ENCODE measurements at regions not wholly inside any gene's neighbourhood (a gene's known extent, or its start where the extent isn't known, plus 50 kb on each side); places are given as distances from the start of the nearest gene placed in this dataset.

DNA sequence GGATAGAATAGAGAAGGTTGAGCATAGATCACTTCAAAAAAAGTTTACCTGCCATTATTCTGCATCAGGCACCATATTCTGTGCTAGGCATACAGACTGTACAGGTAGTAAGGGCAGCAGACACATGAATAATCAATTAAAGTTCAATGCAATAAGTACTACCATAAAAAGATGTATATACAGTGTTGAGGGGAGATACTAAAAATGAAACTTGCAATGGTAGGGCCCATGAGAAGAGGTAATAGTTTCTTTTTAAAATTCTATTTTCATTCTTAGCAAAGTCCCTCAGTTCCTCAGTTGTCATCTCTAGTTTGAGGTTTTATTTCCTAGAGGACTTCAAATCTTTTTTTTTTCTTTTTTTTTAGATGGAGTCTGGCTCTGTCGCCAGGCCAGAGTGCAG lies 819.9 kb downstream of the FAM181B start:
- no peaks in the 10 kb centered on the region for H3K9me3 ChIP-seq (ENCODE audit: control insufficient read depth, low read depth, low read length)
- no peak overlapping the region for H3K27ac ChIP-seq (ENCODE audit: low read length)
- H3K27me3 ChIP-seq (ENCODE audit: control insufficient read depth, insufficient read depth, low read length) = no peaks in the 10 kb centered on the region
- no peak overlapping the region for H3K4me3 ChIP-seq (ENCODE audit: low read length)
- H3K36me3 ChIP-seq (ENCODE audit: control insufficient read depth, low read depth, low read length) = no peaks in the 10 kb centered on the region
- no peak overlapping the region for H3K9ac ChIP-seq (ENCODE audit: low read length)
- no peaks in the 10 kb centered on the region for H3K4me1 ChIP-seq (ENCODE audit: control insufficient read depth, low read depth, low read length)

GRCh38 chr11:81907996-81908395 lies 825.7 kb downstream of the FAM181B start:
- Histone ChIP-seq H3K27me3 (ENCODE audit: control insufficient read depth, insufficient read depth, low read length) (no peaks in the 10 kb centered on the region), H3K36me3 (ENCODE audit: control insufficient read depth, low read depth, low read length) (no peaks in the 10 kb centered on the region), H3K4me1 (ENCODE audit: control insufficient read depth, low read depth, low read length) (no peaks in the 10 kb centered on the region), H3K27ac (ENCODE audit: low read length) (no peak overlapping the region), H3K4me3 (ENCODE audit: low read length) (no peak overlapping the region), H3K9ac (ENCODE audit: low read length) (no peak overlapping the region), H3K9me3 (ENCODE audit: control insufficient read depth, low read depth, low read length) (no peaks in the 10 kb centered on the region)

DNA sequence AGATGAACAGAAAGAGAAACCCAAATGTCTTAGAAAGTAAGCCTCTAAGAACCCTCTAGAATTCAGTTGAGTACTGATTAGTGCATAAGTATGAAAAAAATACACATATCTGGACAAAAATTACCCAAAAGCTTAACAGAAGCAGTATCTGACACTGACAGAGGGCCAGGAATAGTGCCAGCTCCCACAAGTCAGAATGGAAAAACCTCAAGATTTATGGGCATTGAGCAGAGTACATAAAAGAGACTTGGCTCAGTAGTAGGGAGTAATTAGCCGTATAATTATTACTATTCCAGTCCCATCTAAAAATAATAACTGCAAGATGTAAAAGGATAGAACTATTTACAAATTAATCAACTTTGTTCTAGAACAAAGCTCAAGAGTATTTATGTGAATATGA lies 834.5 kb downstream of the FAM181B start:
- no peak overlapping the region for H3K27ac ChIP-seq (ENCODE audit: low read length)
- H3K27me3 ChIP-seq (ENCODE audit: control insufficient read depth, insufficient read depth, low read length) = no peaks in the 10 kb centered on the region
- H3K36me3 ChIP-seq (ENCODE audit: control insufficient read depth, low read depth, low read length) = no peaks in the 10 kb centered on the region
- H3K9ac ChIP-seq (ENCODE audit: low read length) = no peak overlapping the region
- no peaks in the 10 kb centered on the region for H3K4me1 ChIP-seq (ENCODE audit: control insufficient read depth, low read depth, low read length)
- no peaks in the 10 kb centered on the region for H3K9me3 ChIP-seq (ENCODE audit: control insufficient read depth, low read depth, low read length)
- no peak overlapping the region for H3K4me3 ChIP-seq (ENCODE audit: low read length)

GRCh38 chr11:81897639-81898038 lies 836.0 kb downstream of the FAM181B start:
- Histone ChIP-seq H3K4me3 (ENCODE audit: low read length) (no peak overlapping the region), H3K36me3 (ENCODE audit: control insufficient read depth, low read depth, low read length) (no peaks in the 10 kb centered on the region), H3K27ac (ENCODE audit: low read length) (no peak overlapping the region), H3K9ac (ENCODE audit: low read length) (no peak overlapping the region), H3K4me1 (ENCODE audit: control insufficient read depth, low read depth, low read length) (no peaks in the 10 kb centered on the region), H3K9me3 (ENCODE audit: control insufficient read depth, low read depth, low read length) (no peaks in the 10 kb centered on the region), H3K27me3 (ENCODE audit: control insufficient read depth, insufficient read depth, low read length) (no peaks in the 10 kb centered on the region)

- H3K36me3 ChIP-seq (ENCODE audit: control insufficient read depth, low read depth, low read length) = no peaks in the 10 kb centered on the region
- no peaks in the 10 kb centered on the region for H3K9me3 ChIP-seq (ENCODE audit: control insufficient read depth, low read depth, low read length)
- no peaks in the 10 kb centered on the region for H3K27me3 ChIP-seq (ENCODE audit: control insufficient read depth, insufficient read depth, low read length)
- H3K9ac ChIP-seq (ENCODE audit: low read length) = no peak overlapping the region
- no peak overlapping the region for H3K4me3 ChIP-seq (ENCODE audit: low read length)
- no peak overlapping the region for H3K27ac ChIP-seq (ENCODE audit: low read length)
- H3K4me1 ChIP-seq (ENCODE audit: control insufficient read depth, low read depth, low read length) = no peaks in the 10 kb centered on the region
These were observed 838.4 kb downstream of the FAM181B start for GRCh38 chr11:81895258-81895657.

DNA sequence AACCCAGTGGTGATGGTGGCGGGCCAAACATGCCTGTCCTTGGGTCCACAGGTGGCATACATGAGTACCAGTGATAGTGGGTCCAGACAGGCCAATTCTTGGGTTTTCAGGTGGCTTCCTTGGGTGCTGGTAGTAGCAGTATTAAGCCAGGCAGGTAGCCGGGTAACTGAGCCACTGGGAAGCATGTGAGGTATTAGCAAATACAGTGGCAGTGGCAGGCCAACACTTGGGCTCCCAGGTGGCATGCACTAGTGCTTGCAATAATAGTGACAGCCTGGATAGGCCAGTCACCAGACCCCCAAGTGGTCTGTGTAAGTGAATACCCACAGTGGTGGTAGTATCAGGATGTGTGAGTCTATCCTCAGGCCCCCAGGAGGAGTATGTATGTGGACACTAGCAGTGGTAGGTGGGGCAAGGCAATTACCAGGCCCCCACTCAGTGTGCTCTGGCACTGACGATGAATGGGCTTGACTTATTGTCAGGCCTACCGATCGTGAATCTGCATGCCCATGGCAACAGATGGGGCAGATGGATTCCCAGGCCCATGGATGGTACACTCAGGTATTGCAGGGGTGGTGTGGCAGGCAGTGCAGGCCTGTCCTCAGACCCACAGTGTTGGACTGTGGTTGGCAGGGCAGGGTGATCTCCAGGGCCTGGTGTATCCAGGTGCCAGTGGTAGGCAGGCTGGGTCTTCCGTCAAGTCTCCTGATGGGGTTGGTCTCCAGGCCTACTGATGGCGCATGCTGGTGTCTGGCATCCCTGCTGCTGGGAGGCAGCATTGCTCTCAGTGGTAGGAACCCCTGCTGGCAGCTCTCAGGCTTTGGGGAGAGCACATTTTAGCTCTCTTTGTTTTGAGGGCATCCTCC lies 840.7 kb downstream of the FAM181B start:
- Histone ChIP-seq H3K36me3 (ENCODE audit: control insufficient read depth, low read depth, low read length) (no peaks in the 10 kb centered on the region), H3K4me1 (ENCODE audit: control insufficient read depth, low read depth, low read length) (no peaks in the 10 kb centered on the region), H3K27me3 (ENCODE audit: control insufficient read depth, insufficient read depth, low read length) (no peaks in the 10 kb centered on the region), H3K9ac (ENCODE audit: low read length) (no peak overlapping the region), H3K27ac (ENCODE audit: low read length) (no peak overlapping the region), H3K9me3 (ENCODE audit: control insufficient read depth, low read depth, low read length) (no peaks in the 10 kb centered on the region), H3K4me3 (ENCODE audit: low read length) (no peak overlapping the region)

GRCh38 chr11:81888391-81888790 lies 845.3 kb downstream of the FAM181B start:
- H3K9ac ChIP-seq (ENCODE audit: low read length) = no peak overlapping the region
- no peaks in the 10 kb centered on the region for H3K4me1 ChIP-seq (ENCODE audit: control insufficient read depth, low read depth, low read length)
- no peak overlapping the region for H3K27ac ChIP-seq (ENCODE audit: low read length)
- no peaks in the 10 kb centered on the region for H3K9me3 ChIP-seq (ENCODE audit: control insufficient read depth, low read depth, low read length)
- H3K27me3 ChIP-seq (ENCODE audit: control insufficient read depth, insufficient read depth, low read length) = no peaks in the 10 kb centered on the region
- H3K36me3 ChIP-seq (ENCODE audit: control insufficient read depth, low read depth, low read length) = no peaks in the 10 kb centered on the region
- no peak overlapping the region for H3K4me3 ChIP-seq (ENCODE audit: low read length)

DNA sequence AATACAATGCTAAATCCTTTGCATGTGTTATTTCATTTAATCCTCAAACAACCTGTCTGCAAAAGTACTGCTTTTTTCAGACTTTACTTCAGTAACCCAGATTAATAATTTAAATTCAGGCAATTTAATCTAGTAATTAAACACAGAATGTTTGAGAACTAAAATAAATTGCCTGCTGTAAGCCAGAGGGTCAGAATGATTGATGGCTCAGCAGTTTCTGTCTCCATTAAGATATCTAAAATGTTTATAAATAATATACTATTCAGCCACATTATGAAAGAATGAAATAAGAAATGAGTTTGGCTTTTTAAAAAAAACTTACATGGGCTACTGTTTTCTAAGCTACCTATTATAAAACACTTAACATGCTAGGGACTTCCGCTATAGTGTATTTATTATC lies 846.0 kb downstream of the FAM181B start:
- Histone ChIP-seq H3K4me1 (ENCODE audit: control insufficient read depth, low read depth, low read length) (no peaks in the 10 kb centered on the region), H3K9me3 (ENCODE audit: control insufficient read depth, low read depth, low read length) (no peaks in the 10 kb centered on the region), H3K27me3 (ENCODE audit: control insufficient read depth, insufficient read depth, low read length) (no peaks in the 10 kb centered on the region), H3K36me3 (ENCODE audit: control insufficient read depth, low read depth, low read length) (no peaks in the 10 kb centered on the region), H3K27ac (ENCODE audit: low read length) (no peak overlapping the region), H3K4me3 (ENCODE audit: low read length) (no peak overlapping the region), H3K9ac (ENCODE audit: low read length) (no peak overlapping the region)

- Histone ChIP-seq H3K27me3 (ENCODE audit: control insufficient read depth, insufficient read depth, low read length) (no peaks in the 10 kb centered on the region), H3K4me3 (ENCODE audit: low read length) (no peak overlapping the region), H3K27ac (ENCODE audit: low read length) (no peak overlapping the region), H3K9me3 (ENCODE audit: control insufficient read depth, low read depth, low read length) (no peaks in the 10 kb centered on the region), H3K4me1 (ENCODE audit: control insufficient read depth, low read depth, low read length) (no peaks in the 10 kb centered on the region), H3K36me3 (ENCODE audit: control insufficient read depth, low read depth, low read length) (no peaks in the 10 kb centered on the region), H3K9ac (ENCODE audit: low read length) (no peak overlapping the region)
These were observed 847.1 kb downstream of the FAM181B start for GRCh38 chr11:81886406-81887075.

DNA sequence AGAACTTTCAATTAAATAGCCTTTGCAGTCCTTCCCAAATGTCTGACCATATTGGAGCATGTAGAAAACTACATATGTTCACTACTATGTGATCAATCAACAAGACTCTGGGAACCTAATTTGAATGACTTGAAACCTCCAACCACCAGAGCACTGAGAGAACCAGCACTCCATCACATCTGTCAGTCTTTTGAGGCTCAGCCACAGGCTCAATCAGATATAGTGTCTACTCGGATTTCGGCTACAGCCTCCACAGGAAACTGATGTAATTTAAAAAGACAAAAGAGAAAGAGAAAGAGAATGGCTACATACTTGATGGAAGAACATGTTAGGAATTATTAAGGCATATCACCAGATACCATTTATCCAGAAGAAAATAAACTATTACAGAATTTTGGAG lies 859.0 kb downstream of the FAM181B start:
- Histone ChIP-seq H3K9ac (ENCODE audit: low read length) (no peak overlapping the region), H3K9me3 (ENCODE audit: control insufficient read depth, low read depth, low read length) (no peaks in the 10 kb centered on the region), H3K4me1 (ENCODE audit: control insufficient read depth, low read depth, low read length) (no peaks in the 10 kb centered on the region), H3K27me3 (ENCODE audit: control insufficient read depth, insufficient read depth, low read length) (no peaks in the 10 kb centered on the region), H3K27ac (ENCODE audit: low read length) (no peak overlapping the region), H3K36me3 (ENCODE audit: control insufficient read depth, low read depth, low read length) (no peaks in the 10 kb centered on the region), H3K4me3 (ENCODE audit: low read length) (no peak overlapping the region)

GRCh38 chr11:81870815-81871214 lies 862.8 kb downstream of the FAM181B start:
- Histone ChIP-seq H3K36me3 (ENCODE audit: control insufficient read depth, low read depth, low read length) (no peaks in the 10 kb centered on the region), H3K4me3 (ENCODE audit: low read length) (no peak overlapping the region), H3K4me1 (ENCODE audit: control insufficient read depth, low read depth, low read length) (no peaks in the 10 kb centered on the region), H3K9me3 (ENCODE audit: control insufficient read depth, low read depth, low read length) (no peaks in the 10 kb centered on the region), H3K9ac (ENCODE audit: low read length) (no peak overlapping the region), H3K27me3 (ENCODE audit: control insufficient read depth, insufficient read depth, low read length) (no peaks in the 10 kb centered on the region), H3K27ac (ENCODE audit: low read length) (no peak overlapping the region)

DNA sequence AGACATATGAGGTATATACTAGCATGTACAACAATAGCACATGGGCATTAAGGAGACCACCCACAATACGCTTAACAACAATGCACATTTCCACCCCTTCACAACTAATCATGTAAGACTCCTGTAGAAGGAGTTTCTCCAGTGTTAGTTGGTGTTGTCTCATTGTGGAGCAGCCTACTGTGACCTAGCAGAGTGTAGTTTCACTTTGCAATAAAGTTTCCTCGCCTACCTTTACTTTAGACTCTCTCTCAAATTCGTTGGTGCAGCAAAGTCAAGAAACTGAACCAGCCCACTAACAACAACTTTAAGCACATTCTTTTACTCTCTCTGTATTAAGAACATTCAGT lies 863.6 kb downstream of the FAM181B start:
- H3K9me3 ChIP-seq (ENCODE audit: control insufficient read depth, low read depth, low read length) = no peaks in the 10 kb centered on the region
- H3K4me3 ChIP-seq (ENCODE audit: low read length) = no peak overlapping the region
- H3K36me3 ChIP-seq (ENCODE audit: control insufficient read depth, low read depth, low read length) = no peaks in the 10 kb centered on the region
- H3K9ac ChIP-seq (ENCODE audit: low read length) = no peak overlapping the region
- H3K27me3 ChIP-seq (ENCODE audit: control insufficient read depth, insufficient read depth, low read length) = no peaks in the 10 kb centered on the region
- H3K4me1 ChIP-seq (ENCODE audit: control insufficient read depth, low read depth, low read length) = no peaks in the 10 kb centered on the region
- no peak overlapping the region for H3K27ac ChIP-seq (ENCODE audit: low read length)
